Osteocyte (in vitro differentiated cells): ENCODE measurements at regions not wholly inside any gene's neighbourhood (a gene's known extent, or its start where the extent isn't known, plus 50 kb on each side); places are given as distances from the start of the nearest gene placed in this dataset.

Experiments used
- DNase-seq: peaks from one replicate; pipeline ENCODE4 v3.0.0; 2021; ENCODE audit warnings: mixed read lengths; ENCODE audit not compliant: unreplicated experiment; ENCODE audit errors: extremely low spot score
- H3K27ac Mint-ChIP-seq: one replicate; pipeline ENCODE4 v1.8.0; 2021; ENCODE audit warnings: mild to moderate bottlenecking, mixed read lengths; ENCODE audit not compliant: unreplicated experiment
- H3K27me3 Mint-ChIP-seq: one replicate; pipeline ENCODE4 v1.8.0; 2021; ENCODE audit warnings: mixed read lengths; ENCODE audit not compliant: unreplicated experiment
- H3K36me3 Mint-ChIP-seq: one replicate; pipeline ENCODE4 v1.8.0; 2021; ENCODE audit warnings: mixed read lengths; ENCODE audit not compliant: unreplicated experiment
- H3K4me1 Mint-ChIP-seq: one replicate; pipeline ENCODE4 v1.8.0; 2021; ENCODE audit warnings: mixed read lengths; ENCODE audit not compliant: unreplicated experiment
- H3K4me3 Mint-ChIP-seq: one replicate; pipeline ENCODE4 v1.8.0; 2021; ENCODE audit warnings: mild to moderate bottlenecking, moderate library complexity, mixed read lengths; ENCODE audit not compliant: unreplicated experiment
- H3K9me3 Mint-ChIP-seq: one replicate; pipeline ENCODE4 v1.8.0; 2021; ENCODE audit warnings: mixed read lengths; ENCODE audit not compliant: unreplicated experiment
- TF ChIP-seq, protein P1 (sequence below): fragments of 200-600 bp; sonication (generic); IDR thresholded peaks from 2 replicates; pipeline ENCODE4 v1.5.0; 2021; ENCODE audit warnings: antibody characterized with exemption, mild to moderate bottlenecking, moderate library complexity

DNA sequence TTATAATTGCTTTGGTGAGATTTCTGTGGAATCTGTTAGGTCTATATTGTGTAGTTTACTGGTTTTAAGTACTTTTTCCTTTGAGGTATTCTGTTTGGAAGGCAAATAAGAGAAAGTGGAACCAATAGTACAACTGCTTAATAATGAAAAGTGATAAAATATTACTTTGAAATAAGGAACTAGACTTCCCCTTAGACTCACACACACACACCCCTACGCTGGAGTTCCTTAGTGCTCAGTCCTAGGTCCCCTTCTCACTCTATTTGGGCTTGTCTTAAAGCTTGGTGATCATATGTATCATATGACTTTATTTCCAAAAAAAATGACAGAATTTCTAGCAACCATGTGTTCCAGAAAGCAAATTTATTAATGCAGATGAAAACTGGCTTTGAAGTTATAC lies 494.0 kb upstream of the TGFBR2 start:
- H3K4me1 Mint-ChIP-seq, result peaks cover 10% of the 10 kb centered on the region
- H3K36me3 Mint-ChIP-seq, result no peaks in the 10 kb centered on the region
- H3K4me3 Mint-ChIP-seq, result no peak overlapping the region
- no peaks in the 10 kb centered on the region for H3K27me3 Mint-ChIP-seq
- TF ChIP-seq, protein P1, sequence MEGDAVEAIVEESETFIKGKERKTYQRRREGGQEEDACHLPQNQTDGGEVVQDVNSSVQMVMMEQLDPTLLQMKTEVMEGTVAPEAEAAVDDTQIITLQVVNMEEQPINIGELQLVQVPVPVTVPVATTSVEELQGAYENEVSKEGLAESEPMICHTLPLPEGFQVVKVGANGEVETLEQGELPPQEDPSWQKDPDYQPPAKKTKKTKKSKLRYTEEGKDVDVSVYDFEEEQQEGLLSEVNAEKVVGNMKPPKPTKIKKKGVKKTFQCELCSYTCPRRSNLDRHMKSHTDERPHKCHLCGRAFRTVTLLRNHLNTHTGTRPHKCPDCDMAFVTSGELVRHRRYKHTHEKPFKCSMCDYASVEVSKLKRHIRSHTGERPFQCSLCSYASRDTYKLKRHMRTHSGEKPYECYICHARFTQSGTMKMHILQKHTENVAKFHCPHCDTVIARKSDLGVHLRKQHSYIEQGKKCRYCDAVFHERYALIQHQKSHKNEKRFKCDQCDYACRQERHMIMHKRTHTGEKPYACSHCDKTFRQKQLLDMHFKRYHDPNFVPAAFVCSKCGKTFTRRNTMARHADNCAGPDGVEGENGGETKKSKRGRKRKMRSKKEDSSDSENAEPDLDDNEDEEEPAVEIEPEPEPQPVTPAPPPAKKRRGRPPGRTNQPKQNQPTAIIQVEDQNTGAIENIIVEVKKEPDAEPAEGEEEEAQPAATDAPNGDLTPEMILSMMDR, result no peak
- no peak overlapping the region for H3K27ac Mint-ChIP-seq
- H3K9me3 Mint-ChIP-seq, result no peaks in the 10 kb centered on the region
- DNase-seq, result no peak

DNA sequence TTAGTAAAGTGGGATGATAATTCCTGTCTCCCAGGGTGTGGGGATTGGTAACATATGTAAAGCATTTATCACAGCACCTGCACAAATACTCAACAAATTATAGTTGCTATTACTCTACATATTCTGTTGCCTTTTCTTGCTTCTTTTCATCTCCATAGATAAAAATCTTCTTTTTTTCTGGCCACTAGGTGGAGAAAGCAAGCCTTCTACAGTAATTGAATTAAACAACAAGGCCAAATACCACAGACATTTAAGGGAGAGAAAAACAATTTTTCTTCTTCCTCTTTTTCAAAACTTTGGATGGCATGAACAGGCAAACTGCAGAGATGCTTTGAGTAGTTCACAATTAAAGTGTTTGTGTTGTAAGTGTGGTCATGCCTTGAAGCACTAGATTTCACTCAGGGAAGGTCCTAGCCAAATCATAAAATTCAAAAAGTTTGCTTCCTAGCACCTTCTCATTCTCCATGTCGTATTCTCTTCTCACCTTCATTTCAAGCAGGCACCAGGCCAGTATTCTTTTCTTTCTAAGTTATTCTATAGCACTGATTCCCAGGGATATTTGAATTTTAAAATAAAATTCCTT lies 493.4 kb upstream of the TGFBR2 start:
- H3K4me3 Mint-ChIP-seq, result no peak overlapping the region
- DNase-seq, result no peak
- no peak overlapping the region for H3K27ac Mint-ChIP-seq
- H3K4me1 Mint-ChIP-seq, result peaks cover 10% of the 10 kb centered on the region
- H3K27me3 Mint-ChIP-seq, result no peaks in the 10 kb centered on the region
- no peaks in the 10 kb centered on the region for H3K36me3 Mint-ChIP-seq
- H3K9me3 Mint-ChIP-seq, result no peaks in the 10 kb centered on the region
- TF ChIP-seq, protein P1, result peak; percentile 72

DNA sequence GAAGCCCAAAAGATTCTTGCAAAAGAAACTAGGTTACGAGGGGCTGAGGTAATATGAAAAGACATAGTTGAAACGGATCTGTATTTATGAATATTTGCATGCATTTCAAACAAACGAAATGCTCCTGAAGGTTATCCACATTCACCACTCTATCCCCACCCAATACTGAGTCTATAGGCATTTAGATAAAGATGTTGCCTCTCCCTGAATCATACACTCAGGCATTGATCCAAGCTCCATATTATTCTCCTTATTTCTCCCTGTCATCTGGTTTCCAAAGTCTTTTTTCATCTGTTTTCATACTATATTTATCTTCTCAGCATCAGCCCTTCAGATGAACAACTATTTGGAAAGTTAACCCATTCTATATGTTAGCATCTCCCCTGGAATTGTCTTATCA lies 492.5 kb upstream of the TGFBR2 start:
- no peak overlapping the region for H3K4me3 Mint-ChIP-seq
- no peaks in the 10 kb centered on the region for H3K36me3 Mint-ChIP-seq

DNA sequence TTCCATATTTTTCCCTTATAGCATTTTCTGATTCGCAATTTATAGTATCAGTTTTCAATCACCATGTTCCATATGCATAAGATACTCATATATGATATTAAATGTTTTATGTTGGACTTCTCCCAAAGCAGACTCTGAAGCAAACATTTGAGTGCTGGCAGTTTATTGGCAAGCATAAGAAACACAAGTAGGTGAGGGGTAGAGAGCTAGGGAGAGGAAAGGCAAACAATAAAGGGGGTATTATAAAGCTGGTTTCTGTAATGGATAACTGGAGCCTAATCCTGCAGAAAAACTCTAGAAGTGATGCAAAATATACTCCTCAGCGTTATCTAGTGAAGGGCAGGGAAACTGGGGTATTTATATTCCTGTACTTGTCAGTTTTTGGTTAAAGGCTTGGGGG lies 491.5 kb upstream of the TGFBR2 start:
- no peak overlapping the region for H3K27ac Mint-ChIP-seq
- no peaks in the 10 kb centered on the region for H3K9me3 Mint-ChIP-seq
- TF ChIP-seq, protein P1, result no peak
- peaks cover 10% of the 10 kb centered on the region for H3K4me1 Mint-ChIP-seq
- no peaks in the 10 kb centered on the region for H3K27me3 Mint-ChIP-seq
- no peak overlapping the region for H3K4me3 Mint-ChIP-seq
- no peak for DNase-seq
- no peaks in the 10 kb centered on the region for H3K36me3 Mint-ChIP-seq

More for the DNA sequence above, 492.5 kb upstream of the TGFBR2 start:
- H3K9me3 Mint-ChIP-seq, result no peaks in the 10 kb centered on the region
- no peak for DNase-seq
- no peaks in the 10 kb centered on the region for H3K27me3 Mint-ChIP-seq
- TF ChIP-seq, protein P1, result no peak
- no peak overlapping the region for H3K27ac Mint-ChIP-seq
- peaks cover 10% of the 10 kb centered on the region for H3K4me1 Mint-ChIP-seq

DNA sequence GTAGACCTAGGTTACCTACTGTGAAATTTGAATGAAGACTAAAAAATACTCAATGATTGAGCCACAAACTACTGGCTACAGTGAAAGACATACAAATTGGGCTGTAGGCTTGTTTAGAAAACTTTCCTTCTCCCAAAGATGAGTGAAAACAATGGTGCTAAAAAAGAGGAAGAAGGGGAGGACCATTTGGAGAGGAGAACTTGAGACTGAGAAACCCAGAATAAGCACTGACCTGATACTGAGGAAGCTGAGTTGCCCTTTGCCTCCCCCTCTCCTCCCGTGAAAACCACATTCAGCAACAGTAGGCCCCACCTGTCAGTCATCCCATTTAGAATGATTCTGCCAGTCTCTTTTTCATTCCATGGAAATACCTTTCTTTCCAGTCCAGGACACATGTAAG lies 484.0 kb upstream of the TGFBR2 start:
- no peak for DNase-seq
- TF ChIP-seq, protein P1, result no peak
- H3K36me3 Mint-ChIP-seq, result no peaks in the 10 kb centered on the region
- H3K27me3 Mint-ChIP-seq, result no peaks in the 10 kb centered on the region
- no peak overlapping the region for H3K27ac Mint-ChIP-seq
- peaks cover 10% of the 10 kb centered on the region for H3K9me3 Mint-ChIP-seq
- H3K4me1 Mint-ChIP-seq, result no peaks in the 10 kb centered on the region
- H3K4me3 Mint-ChIP-seq, result no peak overlapping the region
